ENCODE measurements at regions not wholly inside any gene's neighbourhood (a gene's known extent, or its start where the extent isn't known, plus 50 kb on each side); places are given as distances from the start of the nearest gene placed in this dataset.

- TF ChIP-seq SIX4 (CRISPR knock-in tag; IDR thresholded peaks at IDR 0.05), result no peak
- TF ChIP-seq, protein P1, sequence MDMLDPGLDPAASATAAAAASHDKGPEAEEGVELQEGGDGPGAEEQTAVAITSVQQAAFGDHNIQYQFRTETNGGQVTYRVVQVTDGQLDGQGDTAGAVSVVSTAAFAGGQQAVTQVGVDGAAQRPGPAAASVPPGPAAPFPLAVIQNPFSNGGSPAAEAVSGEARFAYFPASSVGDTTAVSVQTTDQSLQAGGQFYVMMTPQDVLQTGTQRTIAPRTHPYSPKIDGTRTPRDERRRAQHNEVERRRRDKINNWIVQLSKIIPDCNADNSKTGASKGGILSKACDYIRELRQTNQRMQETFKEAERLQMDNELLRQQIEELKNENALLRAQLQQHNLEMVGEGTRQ (IDR thresholded peaks at IDR 0.05; ENCODE audit: low read depth, low read length), result no peak
- TF ChIP-seq, protein P1 (CRISPR knock-in tag; IDR thresholded peaks at IDR 0.05; ENCODE audit: borderline replicate concordance), result no peak
Measured at GRCh38 chr9:100759215-100759614, 181.3 kb downstream of the CAVIN4 start.

Measured in HepG2 (cell line).